OCI-LY3 (cell line): ENCODE measurements at regions not wholly inside any gene's neighbourhood (a gene's known extent, or its start where the extent isn't known, plus 50 kb on each side); places are given as distances from the start of the nearest gene placed in this dataset.

ENCODE experiments used
- EZH2phosphoT487 ChIP-seq: fragments of 200-600 bp; shearing (Covaris generic); IDR thresholded peaks from 2 replicates; pipeline ENCODE4 v1.6.1; 2018; ENCODE audit warnings: antibody characterized with exemption, mixed run types, low read depth
- TF ChIP-seq, protein P1 (sequence below): fragments of 200-600, 300-600 bp; sonication (generic); IDR thresholded peaks from 2 replicates; pipeline ENCODE4 v1.5.1; 2014; ENCODE audit warnings: antibody characterized with exemption, low read length, low read depth

DNA sequence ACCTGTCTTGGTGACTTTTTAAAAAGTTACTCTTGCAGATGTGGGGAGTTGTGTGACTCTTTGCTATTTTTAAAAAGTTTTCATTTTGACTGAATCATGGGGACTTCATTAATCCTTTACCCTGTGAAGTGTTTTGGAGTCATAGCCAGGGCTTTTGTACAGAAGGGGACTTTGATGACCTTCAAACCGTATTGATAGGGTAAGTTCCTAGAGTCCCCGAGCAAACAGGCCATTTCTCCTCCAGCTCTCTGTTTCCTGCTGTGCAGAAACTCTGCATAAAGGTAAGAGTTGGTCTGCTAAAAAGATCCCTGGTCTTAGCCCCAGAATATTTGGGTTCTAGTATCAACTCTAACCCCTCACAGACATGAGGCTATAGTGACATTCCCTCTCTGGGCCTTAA is 170.8 kb upstream of the BCL6 start:
- TF ChIP-seq, protein P1, sequence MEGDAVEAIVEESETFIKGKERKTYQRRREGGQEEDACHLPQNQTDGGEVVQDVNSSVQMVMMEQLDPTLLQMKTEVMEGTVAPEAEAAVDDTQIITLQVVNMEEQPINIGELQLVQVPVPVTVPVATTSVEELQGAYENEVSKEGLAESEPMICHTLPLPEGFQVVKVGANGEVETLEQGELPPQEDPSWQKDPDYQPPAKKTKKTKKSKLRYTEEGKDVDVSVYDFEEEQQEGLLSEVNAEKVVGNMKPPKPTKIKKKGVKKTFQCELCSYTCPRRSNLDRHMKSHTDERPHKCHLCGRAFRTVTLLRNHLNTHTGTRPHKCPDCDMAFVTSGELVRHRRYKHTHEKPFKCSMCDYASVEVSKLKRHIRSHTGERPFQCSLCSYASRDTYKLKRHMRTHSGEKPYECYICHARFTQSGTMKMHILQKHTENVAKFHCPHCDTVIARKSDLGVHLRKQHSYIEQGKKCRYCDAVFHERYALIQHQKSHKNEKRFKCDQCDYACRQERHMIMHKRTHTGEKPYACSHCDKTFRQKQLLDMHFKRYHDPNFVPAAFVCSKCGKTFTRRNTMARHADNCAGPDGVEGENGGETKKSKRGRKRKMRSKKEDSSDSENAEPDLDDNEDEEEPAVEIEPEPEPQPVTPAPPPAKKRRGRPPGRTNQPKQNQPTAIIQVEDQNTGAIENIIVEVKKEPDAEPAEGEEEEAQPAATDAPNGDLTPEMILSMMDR = no peak
- TF ChIP-seq EZH2phosphoT487 = no peak
